NB4 (cell line): ENCODE measurements at regions not wholly inside any gene's neighbourhood (a gene's known extent, or its start where the extent isn't known, plus 50 kb on each side); places are given as distances from the start of the nearest gene placed in this dataset.

Experiments
- DNase-seq: peaks from one replicate; pipeline ENCODE4 v3.0.0; 2010; ENCODE audit warnings: low read depth
- H3K4me3 ChIP-seq: one replicate; pipeline ENCODE4 v1.5.1; 2011; ENCODE audit warnings: mild to moderate bottlenecking, low read depth, low read length, moderate library complexity
- MYC ChIP-seq: IDR thresholded peaks from 2 replicates; pipeline ENCODE4 v1.6.1; 2011; ENCODE audit warnings: low read depth, low read length
- POLR2A ChIP-seq: IDR thresholded peaks from 2 replicates; pipeline ENCODE4 v1.6.1; 2011; ENCODE audit warnings: mild to moderate bottlenecking; ENCODE audit not compliant: insufficient read length; ENCODE audit errors: extremely low read depth
- TF ChIP-seq, protein P1 (sequence below): IDR thresholded peaks from one replicate; pipeline ENCODE4 v1.5.1; 2012; ENCODE audit warnings: low read depth, low read length
- TF ChIP-seq, protein P2 (sequence below): IDR thresholded peaks from 2 replicates; pipeline ENCODE4 v1.6.1; 2011; ENCODE audit warnings: low read depth, low read length

DNA sequence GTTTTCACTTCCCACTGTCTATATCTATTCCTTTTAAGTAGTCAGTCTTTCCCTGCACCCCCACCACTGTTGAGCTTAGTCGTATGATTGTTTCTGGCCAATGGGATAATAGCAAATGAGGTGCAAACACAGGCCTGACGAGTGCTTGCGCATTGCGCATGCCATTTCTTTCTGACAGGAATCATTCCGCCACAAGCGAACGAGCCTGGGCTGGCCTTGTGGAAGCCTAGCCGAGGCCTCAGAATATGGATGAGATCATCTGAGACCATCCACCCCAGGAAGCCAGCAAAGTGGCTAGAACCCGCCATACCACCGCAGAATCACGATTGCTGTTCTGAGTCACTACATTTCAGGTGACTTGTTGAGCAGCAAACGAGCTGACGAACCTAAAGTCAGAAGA, 52.2 kb upstream of the PRL start:
- no peak for DNase-seq
- no peak overlapping the region for H3K4me3 ChIP-seq
- no peak for TF ChIP-seq MYC
- TF ChIP-seq, protein P1, sequence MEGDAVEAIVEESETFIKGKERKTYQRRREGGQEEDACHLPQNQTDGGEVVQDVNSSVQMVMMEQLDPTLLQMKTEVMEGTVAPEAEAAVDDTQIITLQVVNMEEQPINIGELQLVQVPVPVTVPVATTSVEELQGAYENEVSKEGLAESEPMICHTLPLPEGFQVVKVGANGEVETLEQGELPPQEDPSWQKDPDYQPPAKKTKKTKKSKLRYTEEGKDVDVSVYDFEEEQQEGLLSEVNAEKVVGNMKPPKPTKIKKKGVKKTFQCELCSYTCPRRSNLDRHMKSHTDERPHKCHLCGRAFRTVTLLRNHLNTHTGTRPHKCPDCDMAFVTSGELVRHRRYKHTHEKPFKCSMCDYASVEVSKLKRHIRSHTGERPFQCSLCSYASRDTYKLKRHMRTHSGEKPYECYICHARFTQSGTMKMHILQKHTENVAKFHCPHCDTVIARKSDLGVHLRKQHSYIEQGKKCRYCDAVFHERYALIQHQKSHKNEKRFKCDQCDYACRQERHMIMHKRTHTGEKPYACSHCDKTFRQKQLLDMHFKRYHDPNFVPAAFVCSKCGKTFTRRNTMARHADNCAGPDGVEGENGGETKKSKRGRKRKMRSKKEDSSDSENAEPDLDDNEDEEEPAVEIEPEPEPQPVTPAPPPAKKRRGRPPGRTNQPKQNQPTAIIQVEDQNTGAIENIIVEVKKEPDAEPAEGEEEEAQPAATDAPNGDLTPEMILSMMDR = no peak
- TF ChIP-seq, protein P2, sequence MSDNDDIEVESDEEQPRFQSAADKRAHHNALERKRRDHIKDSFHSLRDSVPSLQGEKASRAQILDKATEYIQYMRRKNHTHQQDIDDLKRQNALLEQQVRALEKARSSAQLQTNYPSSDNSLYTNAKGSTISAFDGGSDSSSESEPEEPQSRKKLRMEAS = no peak

DNA sequence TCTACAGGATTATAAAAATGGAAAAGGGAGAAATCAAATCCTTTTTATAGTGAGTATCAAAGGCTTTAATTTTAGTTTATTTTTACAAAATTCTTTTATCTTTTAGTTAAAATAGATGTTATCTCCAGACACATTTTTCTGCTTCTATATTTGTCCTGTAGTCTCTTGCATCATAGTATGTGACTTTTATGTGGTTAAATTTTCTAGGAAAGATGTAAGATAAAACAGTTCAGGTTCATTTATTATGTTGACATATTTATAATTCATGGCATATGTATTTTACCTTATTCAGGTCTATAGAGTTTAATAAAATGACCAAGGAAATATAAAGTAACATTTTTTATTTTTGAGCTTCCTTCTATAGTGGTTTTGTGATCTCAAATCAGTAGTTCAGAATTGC, 52.7 kb upstream of the PRL start:
- no peak overlapping the region for H3K4me3 ChIP-seq
- TF ChIP-seq MYC = no peak
- TF ChIP-seq, protein P1 = no peak
- no peak for TF ChIP-seq POLR2A
- TF ChIP-seq, protein P2 = no peak
- DNase-seq = no peak

GRCh38 chr6:22350109-22350508, 53.3 kb upstream of the PRL start:
- TF ChIP-seq, protein P1 = no peak
- no peak for TF ChIP-seq POLR2A
- TF ChIP-seq MYC = no peak
- TF ChIP-seq, protein P2 = no peak
- DNase-seq = no peak

DNA sequence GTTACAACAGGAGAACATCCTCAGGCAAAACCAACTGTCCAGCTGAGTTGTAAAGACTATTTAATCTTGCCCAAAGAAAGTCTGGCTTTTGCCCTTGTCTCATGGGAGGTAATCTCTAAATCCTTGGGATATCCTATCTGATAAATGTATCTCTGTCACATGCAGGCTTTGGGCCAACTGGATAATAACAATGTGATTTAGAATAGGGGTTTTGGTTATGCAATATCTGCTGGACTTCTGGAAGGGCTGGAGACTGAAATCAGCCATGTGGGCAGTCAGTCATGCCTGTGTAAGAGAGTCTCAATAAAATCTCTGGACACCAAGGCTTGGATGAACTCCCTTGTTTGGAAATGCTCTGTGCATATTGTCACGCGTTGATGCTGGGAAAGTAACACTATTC, 56.3 kb upstream of the PRL start:
- H3K4me3 ChIP-seq = no peak overlapping the region
- TF ChIP-seq MYC = no peak
- TF ChIP-seq POLR2A = no peak
- TF ChIP-seq, protein P1 = no peak
- TF ChIP-seq, protein P2 = no peak
- no peak for DNase-seq

More at GRCh38 chr6:22350109-22350508, 53.3 kb upstream of the PRL start:
- H3K4me3 ChIP-seq = no peak overlapping the region

GRCh38 chr6:22356362-22356940, 59.6 kb upstream of the PRL start:
- TF ChIP-seq MYC (no peak), POLR2A (no peak)
- TF ChIP-seq, protein P1 = no peak
- TF ChIP-seq, protein P2 = no peak
- no peak overlapping the region for H3K4me3 ChIP-seq
- no peak for DNase-seq

DNA sequence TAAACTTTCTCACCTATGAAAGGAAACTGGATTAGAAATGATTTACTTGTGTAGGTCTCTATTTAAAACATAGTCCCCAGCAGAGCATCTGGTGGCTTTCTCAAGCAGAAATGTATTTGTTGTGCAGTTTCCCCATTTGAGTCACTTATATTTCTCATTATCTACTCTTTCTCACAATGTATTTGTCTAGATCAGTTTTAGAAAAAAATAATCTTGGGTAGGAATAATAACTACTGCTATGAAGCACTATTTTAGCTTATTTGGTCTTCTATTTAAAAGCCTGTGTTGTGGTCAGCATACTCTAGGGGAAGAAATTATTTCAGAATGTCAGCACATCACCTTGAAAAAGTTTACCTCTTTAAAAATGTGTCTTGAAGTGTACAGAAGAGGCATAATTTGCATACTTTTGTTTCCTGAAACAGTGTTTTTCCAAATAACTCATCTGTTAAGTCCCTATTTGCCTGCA, 60.9 kb upstream of the PRL start:
- TF ChIP-seq MYC (no peak), POLR2A (no peak)
- TF ChIP-seq, protein P1 = no peak
- TF ChIP-seq, protein P2 = no peak
- H3K4me3 ChIP-seq = no peak overlapping the region
- DNase-seq = no peak
